Upper lobe of left lung (tissue), 4 donors: ENCODE measurements at regions not wholly inside any gene's neighbourhood (a gene's known extent, or its start where the extent isn't known, plus 50 kb on each side); places are given as distances from the start of the nearest gene placed in this dataset.

Source experiments
- CTCF ChIP-seq, 6 experiments: fragments of 450-650 bp in 4 of 6; fragments of 200-600 bp in 2 of 6; sonication (generic) in 2 of 6; IDR thresholded peaks; one replicate each; pipeline ENCODE4 v1.5.1; 2016 to 2019; ENCODE audit warnings: antibody characterized with exemption in 6 of 6
- POLR2A ChIP-seq, 4 donors: fragments of 450-650 bp; IDR thresholded peaks; one replicate each; pipeline ENCODE4 v1.5.1; 2016 to 2017; ENCODE audit warnings: antibody characterized with exemption in 4 of 4, mild to moderate bottlenecking in 2 of 4
- POLR2AphosphoS5 ChIP-seq, 2 donors: sonication (generic); formaldehyde crosslinking; IDR thresholded peaks; one replicate each; pipeline ENCODE4 v1.5.1; 2017; ENCODE audit warnings: antibody characterized with exemption in 2 of 2

DNA sequence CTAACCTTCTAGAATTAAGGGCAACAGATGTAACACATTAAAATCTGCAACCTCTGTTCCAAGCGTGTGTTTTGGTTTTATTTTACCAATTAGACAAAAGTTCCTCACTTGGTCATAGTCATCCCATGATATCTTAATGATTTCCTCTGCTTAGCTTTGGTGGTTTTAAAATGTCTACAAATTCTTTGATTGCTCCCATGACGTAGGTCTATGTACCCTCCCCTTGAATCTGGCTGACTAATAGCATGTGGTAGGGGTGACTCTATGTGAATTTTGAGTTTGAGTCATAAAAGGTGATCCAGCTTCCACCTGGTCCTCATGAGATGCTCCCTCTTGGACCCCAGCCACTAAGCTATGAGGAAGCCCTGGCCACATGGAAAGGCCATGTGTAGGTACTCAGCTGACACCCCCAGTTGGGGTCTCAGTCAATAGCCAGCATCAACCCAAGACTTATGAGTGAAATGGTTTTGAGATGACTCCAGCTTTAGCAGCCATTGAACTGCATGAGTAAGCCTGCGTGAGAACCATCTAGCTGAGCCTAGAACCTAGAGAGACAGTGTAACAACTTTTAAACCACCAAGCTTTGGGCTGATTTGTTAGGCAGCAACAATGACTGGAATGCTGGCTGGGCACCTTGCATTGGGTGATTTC is 247.1 kb downstream of the MSRB3 start:
- TF ChIP-seq POLR2A (IDR thresholded peaks at IDR 0.05), result no peak
- TF ChIP-seq CTCF (IDR thresholded peaks at IDR 0.05), result no peak
- TF ChIP-seq POLR2AphosphoS5 (IDR thresholded peaks at IDR 0.05), result no peak
